AG10803 (cell line): ENCODE measurements at regions not wholly inside any gene's neighbourhood (a gene's known extent, or its start where the extent isn't known, plus 50 kb on each side); places are given as distances from the start of the nearest gene placed in this dataset.

Source experiments
- DNase-seq: peaks from one replicate; pipeline ENCODE4 v3.0.0; 2010; ENCODE audit warnings: low read depth
- H3K4me3 ChIP-seq: 2 replicates; pipeline ENCODE4 v1.5.1; 2011; ENCODE audit warnings: mild to moderate bottlenecking, low read length, control low read depth
- TF ChIP-seq, protein P1 (sequence below): conservative IDR thresholded peaks from 2 replicates; pipeline ENCODE4 v1.5.1; 2011; ENCODE audit warnings: mild to moderate bottlenecking, low read length, control low read depth, inconsistent platforms

DNA sequence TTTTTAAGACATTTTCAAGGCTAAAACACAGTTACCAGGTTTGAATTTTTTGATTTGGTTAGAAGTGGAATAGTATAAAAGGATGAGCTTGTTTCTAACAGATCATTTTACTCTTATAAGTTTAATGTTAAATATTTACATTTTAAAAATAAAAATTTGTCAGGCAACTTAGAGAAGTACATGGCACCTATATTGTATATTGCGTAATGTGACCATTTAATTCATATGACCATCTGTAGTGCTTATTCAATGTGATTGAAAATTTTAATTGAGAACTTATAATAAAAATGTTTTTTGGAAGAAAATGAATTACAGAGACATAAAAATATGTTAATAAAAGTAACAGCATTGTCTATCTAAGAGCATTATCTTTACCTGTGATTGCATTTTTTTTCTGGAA is 1632.4 kb downstream of the RPA4 start:
- H3K4me3 ChIP-seq, result no peak overlapping the region
- TF ChIP-seq, protein P1, sequence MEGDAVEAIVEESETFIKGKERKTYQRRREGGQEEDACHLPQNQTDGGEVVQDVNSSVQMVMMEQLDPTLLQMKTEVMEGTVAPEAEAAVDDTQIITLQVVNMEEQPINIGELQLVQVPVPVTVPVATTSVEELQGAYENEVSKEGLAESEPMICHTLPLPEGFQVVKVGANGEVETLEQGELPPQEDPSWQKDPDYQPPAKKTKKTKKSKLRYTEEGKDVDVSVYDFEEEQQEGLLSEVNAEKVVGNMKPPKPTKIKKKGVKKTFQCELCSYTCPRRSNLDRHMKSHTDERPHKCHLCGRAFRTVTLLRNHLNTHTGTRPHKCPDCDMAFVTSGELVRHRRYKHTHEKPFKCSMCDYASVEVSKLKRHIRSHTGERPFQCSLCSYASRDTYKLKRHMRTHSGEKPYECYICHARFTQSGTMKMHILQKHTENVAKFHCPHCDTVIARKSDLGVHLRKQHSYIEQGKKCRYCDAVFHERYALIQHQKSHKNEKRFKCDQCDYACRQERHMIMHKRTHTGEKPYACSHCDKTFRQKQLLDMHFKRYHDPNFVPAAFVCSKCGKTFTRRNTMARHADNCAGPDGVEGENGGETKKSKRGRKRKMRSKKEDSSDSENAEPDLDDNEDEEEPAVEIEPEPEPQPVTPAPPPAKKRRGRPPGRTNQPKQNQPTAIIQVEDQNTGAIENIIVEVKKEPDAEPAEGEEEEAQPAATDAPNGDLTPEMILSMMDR, result no peak
- DNase-seq, result no peak

GRCh38 chrX:98523026-98523425 is 1639.3 kb downstream of the RPA4 start:
- TF ChIP-seq, protein P1, result no peak
- no peak for DNase-seq
- H3K4me3 ChIP-seq, result no peak overlapping the region

DNA sequence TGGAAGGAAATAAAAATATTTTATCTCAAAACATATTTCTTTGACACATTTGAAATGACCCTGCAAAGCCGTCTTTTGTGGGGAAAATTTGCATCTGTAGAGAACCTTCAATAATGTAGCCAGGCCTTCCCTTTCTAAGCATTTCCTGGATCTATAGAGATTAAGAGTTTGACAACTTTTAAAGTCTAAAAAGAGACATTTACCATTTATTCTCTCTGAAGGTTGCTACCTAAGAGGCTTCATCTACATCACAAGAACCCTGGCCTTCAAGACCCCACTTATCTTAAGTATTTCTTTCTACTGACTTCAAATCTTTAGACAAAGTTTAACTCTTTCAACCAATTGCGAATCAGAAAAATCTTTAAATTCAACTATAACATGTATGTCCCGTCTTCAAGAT is 1639.8 kb downstream of the RPA4 start:
- no peak overlapping the region for H3K4me3 ChIP-seq
- DNase-seq, result no peak
- TF ChIP-seq, protein P1, result no peak

- no peak overlapping the region for H3K4me3 ChIP-seq
- DNase-seq, result no peak
- TF ChIP-seq, protein P1, result no peak
Measured at GRCh38 chrX:98548519-98548918, 1664.8 kb downstream of the RPA4 start.

GRCh38 chrX:98568795-98569194 is 1685.1 kb downstream of the RPA4 start:
- H3K4me3 ChIP-seq, result no peak overlapping the region
- no peak for DNase-seq
- TF ChIP-seq, protein P1, result no peak

DNA sequence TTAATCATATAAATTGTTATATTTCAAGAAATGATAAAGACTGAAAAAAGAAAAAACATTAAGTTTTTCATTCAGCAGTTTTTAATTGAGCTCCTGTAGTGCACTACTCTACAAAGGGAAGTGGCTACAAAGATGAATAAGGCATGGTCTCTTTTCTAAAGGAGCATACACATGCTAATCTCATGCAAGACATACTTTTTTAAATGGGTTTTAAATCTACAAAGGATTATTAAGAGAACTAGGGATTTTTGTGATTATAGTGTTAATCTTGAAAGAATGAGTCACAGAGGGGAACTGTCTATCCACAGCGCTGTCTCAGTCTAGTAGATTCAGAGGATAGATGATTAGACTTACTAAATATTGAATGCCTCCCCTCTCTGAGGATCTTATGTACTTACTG is 1722.2 kb downstream of the RPA4 start:
- H3K4me3 ChIP-seq, result no peak overlapping the region
- no peak for DNase-seq
- TF ChIP-seq, protein P1, result no peak

DNA sequence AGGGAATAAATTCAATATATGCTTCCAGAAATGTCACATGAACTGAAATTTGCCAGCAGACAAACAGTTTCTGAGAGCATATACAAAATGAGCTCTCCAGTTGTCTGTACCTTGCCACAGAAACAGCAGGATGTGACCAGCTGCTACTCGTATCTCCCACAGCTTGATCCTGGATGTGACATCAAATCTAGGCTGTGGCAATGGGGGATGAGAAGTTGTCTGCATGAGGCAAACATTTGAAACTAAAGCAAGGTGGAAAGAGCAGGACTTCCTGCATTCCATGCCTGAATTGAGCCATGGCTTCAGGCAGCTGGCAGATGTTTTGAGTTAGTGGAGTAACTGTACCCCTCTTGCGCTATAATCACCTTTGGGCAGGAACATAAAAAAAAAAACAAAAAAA is 1724.0 kb downstream of the RPA4 start:
- TF ChIP-seq, protein P1, result no peak
- DNase-seq, result no peak
- H3K4me3 ChIP-seq, result no peak overlapping the region
